Adrenal gland (tissue), 9 donors: ENCODE measurements at regions not wholly inside any gene's neighbourhood (a gene's known extent, or its start where the extent isn't known, plus 50 kb on each side); places are given as distances from the start of the nearest gene placed in this dataset.

Source experiments
- DNase-seq, 7 donors: peaks; one replicate each; pipeline ENCODE4 v3.0.0-alpha.2; 2019 to 2020
- H3K27ac ChIP-seq, 5 donors: fragments of 200-600 bp; sonication (generic) in 4 of 5; 1 replicate in 3 of 5; 2 replicates in 2 of 5; pipeline versions ENCODE4 v1.5.1 to v1.8.0; 2016 to 2020; ENCODE audit warnings: mild to moderate bottlenecking in 1 of 5
- H3K27me3 ChIP-seq: fragments of 200-600 bp; 2 replicates; pipeline ENCODE4 v1.8.0; 2021
- H3K36me3 ChIP-seq, 2 donors: fragments of 200-600 bp; replicated peaks in 1 of 2; 1 replicate in 1 of 2; 2 replicates in 1 of 2; pipeline versions ENCODE4 v1.5.1 to v1.8.0; 2018 to 2022
- H3K4me1 ChIP-seq, 2 donors: fragments of 200-600 bp; replicated peaks in 1 of 2; 1 replicate in 1 of 2; 2 replicates in 1 of 2; pipeline versions ENCODE4 v1.5.1 to v1.8.0; 2018 to 2021
- H3K4me3 ChIP-seq, 4 donors: fragments of 200-600 bp; sonication (generic) in 3 of 4; one replicate each; pipeline ENCODE4 v1.5.1; 2016 to 2018
- H3K9me3 ChIP-seq, 3 donors: fragments of 200-600 bp; sonication (generic) in 1 of 3; replicated peaks in 1 of 3; 1 replicate in 2 of 3; 2 replicates in 1 of 3; pipeline versions ENCODE4 v1.5.1 to v1.8.0; 2016 to 2021
- CTCF ChIP-seq, 6 experiments: fragments of 450-650 bp in 4 of 6; fragments of 200-600 bp in 2 of 6; sonication (generic) in 1 of 6; IDR thresholded peaks; 1 replicate in 5 of 6; 2 replicates in 1 of 6; pipeline versions ENCODE4 v1.5.1 to v1.8.0; 2016 to 2021; ENCODE audit warnings: antibody characterized with exemption in 6 of 6, mild to moderate bottlenecking in 2 of 6, moderate library complexity in 1 of 6
- POLR2A ChIP-seq, 2 donors: fragments of 450-650 bp; IDR thresholded peaks; one replicate each; pipeline ENCODE4 v1.6.1; 2017; ENCODE audit warnings: antibody characterized with exemption in 2 of 2, mild to moderate bottlenecking in 2 of 2, moderate library complexity in 1 of 2
- WGBS, 4 donors: extraction: QIAGEN DNeasy Blood & Tissue Kit in 2 of 4; methylation state at CpG; one replicate each; pipeline versions ENCODE4 v1.1.5 to v1.1.7; 2013 to 2017; 5-methylcytosine and 5-hydroxymethylcytosine counted together
- intact Hi-C, 2 donors: fragments of 100-400 bp; cut with DNase I; formaldehyde crosslinking; loops; one replicate each; pipeline versions ENCODE4 v1.14.1 to v1.15.0; 2022 to 2023
- donor health status: healthy with polysubstance abuse.
- donor health status: Bipolar disorder and iron deficiency.
- donor health status: DM: yes; HTN: yes; CAD: no.
- donor health status: DM: no; HTN: no; CAD: no.
- donor health status: DM: no; HTN: no; CAD: no.

DNA sequence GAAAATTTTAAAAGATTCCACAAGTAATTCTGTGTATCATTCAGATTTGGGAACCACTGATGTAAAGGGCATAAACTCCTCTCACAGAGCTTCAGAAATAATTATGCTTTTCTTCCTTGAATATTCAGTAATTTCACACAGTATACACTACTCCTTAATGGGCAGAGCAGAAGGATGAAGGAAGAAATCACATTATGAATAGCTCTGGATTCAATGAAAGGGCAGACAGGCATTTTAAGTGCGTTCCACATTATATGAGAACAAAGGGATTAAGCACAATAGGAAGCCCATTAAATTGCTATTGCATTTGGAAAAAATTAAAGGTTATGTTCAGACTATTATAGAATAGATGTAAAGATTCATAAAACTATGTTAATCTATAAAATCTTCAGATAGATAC, 142.6 kb downstream of the PDHA2 start:
- no peaks in the 10 kb centered on the region for H3K36me3 ChIP-seq
- no peaks in the 10 kb centered on the region for H3K9me3 ChIP-seq
- no peaks in the 10 kb centered on the region for H3K4me1 ChIP-seq
- DNase-seq: no peak
- no peaks in the 10 kb centered on the region for H3K27me3 ChIP-seq
- 86 to 90% (median 90%) methylated on average over 1 of the region's 1 CpG for WGBS, 4 donors
- TF ChIP-seq CTCF (IDR thresholded peaks at IDR 0.05): no peak
- no peak for TF ChIP-seq POLR2A (IDR thresholded peaks at IDR 0.05)
- H3K4me3 ChIP-seq: no peak overlapping the region
- intact Hi-C loops: no loop called here
- no peak overlapping the region for H3K27ac ChIP-seq

DNA sequence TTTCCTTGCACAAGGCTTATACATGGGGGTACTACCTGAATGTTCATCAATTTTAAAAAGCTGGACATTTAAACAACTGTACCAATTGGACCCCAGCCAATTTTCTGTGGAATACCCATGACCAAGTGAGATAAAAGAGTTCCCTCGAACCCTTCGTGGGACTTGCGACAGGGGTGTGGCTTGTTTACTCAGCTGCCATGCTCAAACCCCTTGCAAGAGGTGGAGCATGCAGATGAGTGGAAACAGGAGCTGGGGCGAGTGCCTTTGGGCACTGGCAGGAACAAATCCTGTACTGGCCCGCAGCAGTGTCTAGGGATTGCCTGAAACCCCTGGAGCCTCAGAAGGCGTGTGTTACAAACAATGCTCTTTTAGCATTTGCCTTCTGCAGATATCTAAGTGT, 144.2 kb downstream of the PDHA2 start:
- H3K27me3 ChIP-seq: no peaks in the 10 kb centered on the region
- intact Hi-C loops: no loop called here

GRCh38 chr4:95985051-95985450, 145.2 kb downstream of the PDHA2 start:
- no peaks in the 10 kb centered on the region for H3K9me3 ChIP-seq
- 80 to 92% (median 87%) methylated on average over 4 of the region's 4 CpGs for WGBS, 4 donors
- no peak overlapping the region for H3K27ac ChIP-seq
- DNase-seq: no peak
- H3K36me3 ChIP-seq: no peaks in the 10 kb centered on the region
- no peak for TF ChIP-seq POLR2A (IDR thresholded peaks at IDR 0.05)
- TF ChIP-seq CTCF (IDR thresholded peaks at IDR 0.05): no peak
- intact Hi-C loops: no loop called here
- no peaks in the 10 kb centered on the region for H3K27me3 ChIP-seq
- no peak overlapping the region for H3K4me3 ChIP-seq
- no peaks in the 10 kb centered on the region for H3K4me1 ChIP-seq

More for the DNA sequence above, 144.2 kb downstream of the PDHA2 start:
- Histone ChIP-seq H3K36me3 (no peaks in the 10 kb centered on the region), H3K4me1 (no peaks in the 10 kb centered on the region), H3K9me3 (no peaks in the 10 kb centered on the region), H3K4me3 (no peak overlapping the region), H3K27ac (no peak overlapping the region)
- no peak for DNase-seq
- TF ChIP-seq CTCF (IDR thresholded peaks at IDR 0.05): no peak
- TF ChIP-seq POLR2A (IDR thresholded peaks at IDR 0.05): no peak
- WGBS, 4 donors: 74 to 85% (median 76%) methylated on average over 5 to 6 of the region's 6 CpGs

GRCh38 chr4:95985791-95986550, 146.1 kb downstream of the PDHA2 start:
- H3K36me3 ChIP-seq: no peaks in the 10 kb centered on the region
- DNase-seq: no peak
- TF ChIP-seq CTCF (IDR thresholded peaks at IDR 0.05): no peak
- H3K4me3 ChIP-seq: no peak overlapping the region
- no peaks in the 10 kb centered on the region for H3K4me1 ChIP-seq
- intact Hi-C loops: no loop called here
- H3K27me3 ChIP-seq: no peaks in the 10 kb centered on the region
- H3K27ac ChIP-seq: no peak overlapping the region
- 86 to 94% (median 91%) methylated on average over 4 of the region's 4 CpGs for WGBS, 4 donors
- no peaks in the 10 kb centered on the region for H3K9me3 ChIP-seq
